Inferior parietal cortex (tissue), 1 donor: ENCODE measurements at regions not wholly inside any gene's neighbourhood (a gene's known extent, or its start where the extent isn't known, plus 50 kb on each side); places are given as distances from the start of the nearest gene placed in this dataset.
A peak's percentile ranks its signal among the peaks of the same experiment; 100 is the strongest.
"Not testable (repeated sequence)": the region's sequence is repeated elsewhere in the genome, so short reads cannot be mapped to it uniquely, and the experiment has no call there.

Source experiments
- DNase-seq: peaks from one replicate; pipeline ENCODE4 v3.0.0-alpha.2; 2016; ENCODE audit errors: extremely low spot score

GRCh38 chr1:117754061-117754969, 148.5 kb downstream of the TENT5C start:
- peak; percentile 82 for DNase-seq

DNA sequence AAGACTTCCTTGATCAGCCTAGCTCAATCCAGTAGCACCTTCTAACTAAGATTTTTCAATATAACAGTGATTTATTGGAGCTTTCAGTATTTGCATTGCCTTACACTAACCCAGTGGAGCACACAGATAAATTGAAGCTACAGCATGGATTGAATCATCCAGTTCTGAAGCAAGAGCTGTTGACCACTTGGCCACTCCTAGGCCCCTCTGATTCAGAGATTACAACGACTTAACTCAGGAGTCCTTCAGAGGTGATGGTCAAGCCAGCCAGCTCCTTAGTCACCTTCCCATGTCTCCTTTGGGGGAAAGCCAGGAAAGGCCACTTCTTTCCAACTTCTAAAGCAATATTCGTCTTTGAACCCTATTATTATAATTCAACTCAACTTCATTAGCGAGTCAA, 151.8 kb downstream of the TENT5C start:
- DNase-seq, result no peak

DNA sequence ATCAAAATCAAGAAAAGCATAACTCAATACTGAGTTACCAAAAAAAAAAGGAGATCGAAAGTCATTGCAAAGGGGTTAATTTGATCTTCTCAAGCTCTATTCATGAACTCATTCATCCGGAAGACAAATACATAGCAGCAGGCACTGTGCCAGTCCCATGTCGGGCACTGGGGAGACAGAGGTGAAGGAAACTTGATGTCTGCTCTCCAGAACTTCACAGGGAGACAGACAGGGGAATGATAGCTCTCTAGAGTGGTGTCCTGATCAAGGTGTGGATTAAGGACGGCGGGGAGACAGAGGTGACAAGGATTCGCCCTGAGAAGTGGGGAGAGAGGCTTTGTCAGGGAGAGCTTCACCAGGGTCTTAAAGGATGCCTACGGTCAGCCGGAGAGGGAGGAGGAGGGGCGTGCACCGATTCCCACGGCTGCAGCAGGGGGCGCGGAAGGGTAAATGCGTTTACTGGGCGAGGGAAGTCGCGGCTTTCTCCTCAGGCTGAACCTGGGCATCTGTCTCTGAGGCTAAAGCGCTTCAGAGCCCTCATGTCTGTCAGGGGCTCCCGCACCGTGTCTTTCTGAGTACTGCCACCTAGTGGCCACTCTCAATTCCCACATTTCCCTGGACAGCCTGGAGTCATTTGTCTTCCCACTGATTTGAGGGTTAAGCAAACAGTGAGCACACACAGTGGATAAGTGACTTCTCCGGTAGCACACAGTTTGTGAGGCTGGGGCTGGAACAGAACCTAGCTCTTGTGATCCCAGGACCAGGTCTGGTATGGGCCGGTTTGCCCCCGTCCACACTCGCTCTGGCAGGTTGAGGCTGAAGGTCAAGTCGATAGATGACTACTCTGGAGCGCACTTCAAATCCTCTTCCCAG, 152.8 kb downstream of the TENT5C start:
- peak; percentile 89 for DNase-seq

DNA sequence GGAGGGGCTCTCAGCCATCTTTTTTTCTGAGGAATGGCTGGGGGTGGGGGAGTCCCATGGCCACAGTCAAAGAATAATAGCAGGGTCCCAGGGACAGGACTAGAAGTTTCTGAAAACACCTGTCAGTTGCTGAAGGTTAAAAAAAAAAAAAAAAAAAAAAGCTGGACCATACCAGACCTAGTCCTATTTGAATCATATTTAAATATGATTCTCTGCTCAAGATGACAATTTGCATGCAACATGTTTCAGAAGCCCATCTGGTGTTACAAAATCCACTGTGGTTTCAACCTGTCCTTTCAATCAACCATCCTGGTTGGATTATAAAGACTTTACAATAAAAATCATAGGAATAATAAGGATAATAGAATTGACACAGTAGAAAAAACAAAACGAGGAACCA, 153.7 kb downstream of the TENT5C start:
- DNase-seq, result no peak

DNA sequence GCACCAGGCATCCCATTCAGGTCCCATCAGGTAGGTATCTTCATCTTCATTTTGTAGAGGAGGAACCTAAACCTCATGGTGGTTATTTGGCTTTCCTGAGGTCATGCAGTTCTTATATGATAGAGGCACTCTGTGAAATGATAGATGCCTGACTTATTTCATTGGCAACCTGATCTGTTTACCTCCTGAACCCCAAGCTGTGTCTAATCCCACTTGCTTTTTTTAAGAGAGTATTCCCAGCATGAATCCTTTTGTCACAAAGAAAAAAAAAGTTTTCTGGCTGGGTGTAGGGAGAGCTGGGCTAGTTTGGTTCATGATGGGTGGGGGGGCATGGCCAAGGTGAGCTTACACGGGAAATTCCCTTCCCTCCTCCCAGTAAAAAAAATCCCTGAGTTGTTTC, 154.2 kb downstream of the TENT5C start:
- DNase-seq, result no peak

GRCh38 chr1:117760485-117760884, 154.6 kb downstream of the TENT5C start:
- DNase-seq, result no peak

DNA sequence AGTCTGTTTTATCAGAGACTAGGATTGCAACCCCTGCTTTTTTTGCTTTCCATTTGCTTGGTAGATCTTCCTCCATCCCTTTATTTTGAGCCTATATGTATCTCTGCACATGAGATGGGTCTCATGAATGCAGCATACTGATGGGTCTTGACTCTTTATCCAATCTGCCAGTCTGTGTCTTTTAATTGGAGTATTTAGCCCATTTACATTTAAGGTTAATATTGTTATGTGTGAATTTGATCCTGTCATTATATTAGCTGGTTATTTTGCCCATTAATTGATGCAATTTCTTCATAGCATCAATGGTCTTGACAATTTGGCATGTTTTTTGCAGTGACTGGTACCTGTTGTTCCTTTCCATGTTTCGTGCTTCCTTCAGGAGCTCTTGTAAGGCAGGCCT, 161.7 kb downstream of the GDAP2 start:
- not testable (repeated sequence) for DNase-seq

- DNase-seq, result no peak
Measured at GRCh38 chr1:117770981-117771531, 158.4 kb downstream of the GDAP2 start.

DNA sequence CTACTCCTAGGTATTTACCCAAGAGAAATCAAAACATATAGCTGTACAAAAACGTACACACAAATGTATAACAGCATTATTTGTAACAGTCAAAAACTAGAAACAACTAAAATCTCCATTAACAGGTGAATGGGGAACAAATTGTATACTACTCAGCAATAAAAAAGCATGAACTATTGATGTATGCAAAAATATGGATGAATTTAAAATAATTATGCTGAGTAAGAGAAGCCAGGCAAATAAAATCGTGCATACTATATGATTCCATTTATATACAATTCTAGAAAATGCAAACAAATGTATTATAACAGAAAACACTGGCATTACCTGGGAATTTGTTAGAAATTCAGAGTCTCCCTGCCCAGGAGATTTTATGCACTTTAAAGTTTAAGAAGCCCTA, 150.1 kb downstream of the GDAP2 start:
- DNase-seq, result no peak

DNA sequence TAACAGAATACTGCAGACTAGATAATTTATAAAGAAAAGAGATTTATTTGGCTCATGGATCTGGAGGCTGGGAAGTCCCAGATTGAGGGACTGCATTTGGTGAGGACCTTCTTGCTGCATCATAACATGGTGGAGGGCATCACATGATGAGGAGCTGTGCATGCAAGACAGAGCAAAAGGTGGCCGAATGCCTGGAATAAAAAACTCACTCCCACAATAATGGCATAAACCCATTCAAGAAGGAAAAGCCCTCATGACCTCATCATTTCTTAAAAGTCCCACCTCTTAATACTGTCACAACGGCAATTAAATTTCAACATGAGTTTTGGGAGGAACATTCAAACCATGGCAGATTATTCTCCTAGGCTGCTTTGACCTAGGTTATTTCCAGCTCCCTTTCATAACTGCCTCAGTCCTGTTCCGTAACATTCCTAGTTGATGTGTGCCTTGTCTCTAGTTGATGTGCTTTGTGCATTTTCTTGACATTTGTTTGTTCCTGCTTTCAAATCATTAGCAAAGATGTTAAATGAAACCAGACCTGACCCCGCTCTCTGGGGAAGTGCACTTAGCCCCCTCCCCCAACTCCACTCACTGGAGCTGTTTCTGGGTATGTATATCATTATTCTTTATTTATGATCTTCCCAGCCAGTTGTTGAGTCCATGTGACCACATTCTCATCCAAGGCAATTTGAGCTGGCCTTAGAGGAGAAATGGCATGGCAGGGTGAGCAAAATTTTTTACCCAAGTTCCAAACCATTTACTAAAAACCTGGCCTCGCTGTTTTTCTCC, 148.5 kb downstream of the GDAP2 start:
- DNase-seq, result no peak

- no peak for DNase-seq
Measured at GRCh38 chr1:117782056-117782455, 147.4 kb downstream of the GDAP2 start.

DNA sequence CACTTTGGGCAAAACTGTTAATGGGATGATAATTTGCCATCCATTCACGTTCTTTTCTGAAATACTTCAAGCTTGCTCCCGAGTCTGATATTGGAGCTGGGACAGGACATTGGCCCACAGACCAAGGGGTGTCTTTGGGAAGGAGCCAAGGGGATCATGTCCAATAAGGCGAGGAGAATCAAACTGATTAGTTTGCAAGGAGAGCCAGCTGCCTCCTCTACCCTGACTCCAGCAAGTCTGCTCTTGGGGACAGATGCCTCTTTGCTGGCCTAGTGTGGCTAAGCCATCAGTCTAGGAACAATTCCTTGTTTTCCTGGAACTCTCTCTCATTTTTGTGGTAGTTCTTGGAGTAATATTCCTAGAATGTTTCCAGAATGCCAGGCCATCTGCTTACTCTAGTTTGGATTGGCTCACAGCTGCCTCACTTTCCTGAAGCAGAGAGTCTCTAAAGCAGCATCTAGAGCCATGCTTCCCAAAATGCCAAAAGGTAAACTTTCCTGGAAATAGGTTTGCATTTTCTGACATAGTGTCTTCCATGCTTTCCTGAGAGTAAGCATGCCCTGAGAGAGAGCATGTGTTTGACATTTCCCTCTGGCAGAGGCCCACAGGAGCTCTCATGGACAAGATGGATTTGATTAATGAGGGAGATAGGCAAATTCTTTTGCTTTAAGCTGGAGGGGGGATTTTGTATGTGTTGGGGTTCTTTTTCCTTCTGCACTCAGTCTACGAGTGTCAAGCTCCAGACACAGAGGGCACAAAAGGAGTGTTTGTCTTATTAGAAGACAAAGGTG, 145.6 kb downstream of the GDAP2 start:
- DNase-seq, result no peak

DNA sequence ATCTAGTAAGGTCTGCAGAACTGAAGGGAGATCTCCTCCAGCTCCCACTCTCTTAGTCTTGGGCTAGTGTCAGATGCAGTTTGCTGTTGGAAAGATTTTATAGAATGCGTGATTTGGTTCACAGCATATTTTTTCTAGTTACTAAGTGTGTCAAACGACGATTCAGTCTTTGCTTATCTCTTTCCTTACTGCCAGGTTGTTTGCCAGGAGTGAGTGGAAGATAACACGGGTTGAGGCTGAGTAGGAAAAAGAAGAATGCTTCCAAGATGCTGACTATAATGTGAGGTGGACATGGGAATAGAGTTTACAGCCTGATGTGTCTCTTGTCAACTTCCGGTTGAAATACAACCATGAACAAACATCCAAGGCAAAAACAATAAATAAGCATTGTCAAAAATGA, 141.4 kb downstream of the GDAP2 start:
- DNase-seq, result no peak

GRCh38 chr1:117793413-117793812, 136.0 kb downstream of the GDAP2 start:
- no peak for DNase-seq

- DNase-seq, result no peak
Measured at GRCh38 chr1:117794073-117794472, 135.3 kb downstream of the GDAP2 start.

DNA sequence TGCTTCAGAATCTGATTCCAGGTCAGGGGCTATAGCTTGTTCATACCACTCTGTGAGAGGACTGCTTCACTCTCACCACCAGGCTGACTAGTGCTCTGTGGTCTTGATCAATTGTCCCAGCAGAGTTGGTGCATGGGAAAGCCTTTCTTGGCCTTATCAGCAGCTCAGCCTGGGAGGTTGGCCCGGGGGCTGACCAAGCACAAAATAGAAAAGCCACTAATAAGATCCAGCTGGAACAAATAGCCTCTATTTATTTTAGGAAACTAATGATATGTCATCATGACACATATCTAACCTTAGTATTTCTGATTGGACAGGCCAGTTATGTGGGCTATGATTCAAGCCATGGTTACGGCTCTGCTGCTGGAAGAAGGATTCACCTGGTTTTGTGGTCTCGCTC, 134.2 kb downstream of the GDAP2 start:
- DNase-seq, result no peak

DNA sequence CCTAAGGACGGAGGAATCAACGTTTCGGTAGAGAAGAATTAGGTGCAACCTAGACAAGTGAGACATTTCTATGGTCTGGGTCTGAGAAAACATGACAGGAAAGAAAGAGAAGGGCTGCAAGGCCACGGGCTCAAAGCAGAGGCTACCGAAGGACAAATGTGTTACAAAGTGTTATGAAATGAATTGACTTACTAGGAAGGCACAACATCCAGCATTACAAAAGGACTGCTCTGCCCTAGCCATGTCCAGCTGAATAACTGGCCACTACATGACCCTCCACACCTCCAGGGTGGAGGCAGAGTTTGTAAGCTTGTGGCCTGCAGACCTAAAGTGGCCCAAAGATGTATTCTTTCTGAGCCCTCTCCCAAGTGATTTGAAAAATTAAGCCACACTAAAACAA, 133.6 kb downstream of the GDAP2 start:
- DNase-seq, result no peak

GRCh38 chr1:117796226-117796625, 133.2 kb downstream of the GDAP2 start:
- no peak for DNase-seq

DNA sequence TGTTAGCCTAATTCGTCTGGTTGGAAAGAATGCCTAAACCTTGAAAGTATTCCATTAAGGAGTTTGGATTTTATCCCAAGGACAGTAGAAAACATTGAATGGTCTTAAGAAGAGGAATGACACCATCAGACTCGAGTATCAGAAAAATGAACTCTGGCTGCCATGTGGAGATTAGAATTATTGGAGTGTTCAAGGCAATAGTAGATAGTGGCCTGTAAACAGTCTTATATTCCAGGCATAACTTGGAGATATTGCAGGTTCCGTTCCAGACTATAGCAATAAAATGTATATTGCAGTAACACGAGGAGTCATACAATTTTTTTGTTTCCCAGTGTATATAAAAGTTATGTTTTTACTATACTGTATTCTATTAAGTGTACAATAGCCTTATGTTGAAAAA, 130.9 kb downstream of the GDAP2 start:
- no peak for DNase-seq

DNA sequence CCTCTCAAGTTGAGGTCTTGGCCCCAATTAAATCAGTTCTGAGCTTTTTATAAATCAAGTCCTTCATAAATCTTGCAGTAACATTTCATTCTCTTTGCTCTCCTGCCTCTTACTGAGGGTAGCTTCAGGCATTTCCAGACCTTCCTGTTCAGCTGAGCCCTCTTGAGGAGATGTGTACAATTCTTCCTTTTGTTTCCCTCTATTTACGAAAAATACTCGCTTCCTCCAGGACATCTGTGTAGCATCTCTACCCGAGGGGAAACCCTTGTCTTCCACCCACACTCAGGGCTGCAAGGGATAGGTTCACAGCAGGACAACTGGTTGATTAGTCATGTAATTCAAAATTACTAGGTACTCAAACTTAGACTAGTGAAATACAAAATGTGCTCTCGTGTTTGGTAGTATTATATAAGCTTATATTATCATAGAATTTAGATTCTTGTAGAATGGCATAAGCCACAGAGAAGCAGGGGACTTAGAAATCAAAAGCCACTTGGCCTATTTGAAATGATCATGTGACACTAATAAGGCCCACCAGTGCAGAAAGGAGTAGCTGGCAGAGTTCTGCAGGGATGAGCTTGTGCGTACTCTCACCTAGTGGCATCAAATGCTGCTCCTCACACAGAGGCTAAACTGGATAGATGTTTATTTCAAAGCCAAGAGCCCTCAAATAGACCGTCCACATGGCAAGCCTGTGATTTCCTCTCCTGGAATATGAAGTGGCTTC, 126.7 kb downstream of the GDAP2 start:
- no peak for DNase-seq
